NCI-H1417 (cell line): ENCODE measurements at regions not wholly inside any gene's neighbourhood (a gene's known extent, or its start where the extent isn't known, plus 50 kb on each side); places are given as distances from the start of the nearest gene placed in this dataset.
A peak's percentile ranks its signal among the peaks of the same experiment; 100 is the strongest.
"Not testable (repeated sequence)": the region's sequence is repeated elsewhere in the genome, so short reads cannot be mapped to it uniquely, and the experiment has no call there.

Experiments
- DNase-seq, 3 experiments: peaks; one replicate each; lab custom pipeline; 2025; lab: John Stamatoyannopoulos, UW

GRCh38 chr7:13092708-13093005 lies 405.2 kb downstream of the ARL4A start:
- no peak for DNase-seq

- peak in 2 of 3 experiments; percentile 72 to 92 for DNase-seq
Observed at GRCh38 chr7:13093160-13093559, 405.7 kb downstream of the ARL4A start.

- no peak for DNase-seq
Observed at GRCh38 chr7:13097499-13097898, 410.1 kb downstream of the ARL4A start.

GRCh38 chr7:13098161-13098560 lies 410.7 kb downstream of the ARL4A start:
- DNase-seq = no peak

- DNase-seq = no peak
Observed at GRCh38 chr7:13099154-13099795, 411.8 kb downstream of the ARL4A start.

GRCh38 chr7:13104128-13104527 lies 416.7 kb downstream of the ARL4A start:
- no peak for DNase-seq

- no peak for DNase-seq
Observed at GRCh38 chr7:13105209-13105608, 417.8 kb downstream of the ARL4A start.

- DNase-seq = no peak
Observed at GRCh38 chr7:13106513-13106912, 419.1 kb downstream of the ARL4A start.

GRCh38 chr7:13107291-13107690 lies 419.9 kb downstream of the ARL4A start:
- DNase-seq = no peak

- DNase-seq = no peak
Observed at GRCh38 chr7:13108061-13108460, 420.6 kb downstream of the ARL4A start.

GRCh38 chr7:13109201-13109600 lies 421.8 kb downstream of the ARL4A start:
- DNase-seq = no peak

GRCh38 chr7:13110107-13110506 lies 422.7 kb downstream of the ARL4A start:
- no peak for DNase-seq

- no peak for DNase-seq
Observed at GRCh38 chr7:13111230-13111629, 423.8 kb downstream of the ARL4A start.

- not testable (repeated sequence) for DNase-seq
Observed at GRCh38 chr7:13114240-13114639, 426.8 kb downstream of the ARL4A start.

GRCh38 chr7:13115157-13115772 lies 427.8 kb downstream of the ARL4A start:
- DNase-seq = no peak

- no peak for DNase-seq
Observed at GRCh38 chr7:13115855-13116254, 428.4 kb downstream of the ARL4A start.

- DNase-seq = peak in 1 of 3 experiments; percentile 60
Observed at GRCh38 chr7:13117103-13117502, 429.7 kb downstream of the ARL4A start.

- no peak for DNase-seq
Observed at GRCh38 chr7:13117592-13117991, 430.2 kb downstream of the ARL4A start.

GRCh38 chr7:13124629-13125028 lies 437.2 kb downstream of the ARL4A start:
- DNase-seq = not testable (repeated sequence)

GRCh38 chr7:13126347-13126746 lies 438.9 kb downstream of the ARL4A start:
- no peak for DNase-seq

- DNase-seq = no peak
Observed at GRCh38 chr7:13130321-13130720, 442.9 kb downstream of the ARL4A start.

GRCh38 chr7:13130906-13131305 lies 443.5 kb downstream of the ARL4A start:
- not testable (repeated sequence) for DNase-seq

- DNase-seq = no peak
Observed at GRCh38 chr7:13132314-13132713, 444.9 kb downstream of the ARL4A start.

- not testable (repeated sequence) for DNase-seq
Observed at GRCh38 chr7:13136345-13136744, 448.9 kb downstream of the ARL4A start.
